ENCODE measurements at regions not wholly inside any gene's neighbourhood (a gene's known extent, or its start where the extent isn't known, plus 50 kb on each side); places are given as distances from the start of the nearest gene placed in this dataset.
"Not testable (repeated sequence)": the region's sequence is repeated elsewhere in the genome, so short reads cannot be mapped to it uniquely, and the experiment has no call there.

DNA sequence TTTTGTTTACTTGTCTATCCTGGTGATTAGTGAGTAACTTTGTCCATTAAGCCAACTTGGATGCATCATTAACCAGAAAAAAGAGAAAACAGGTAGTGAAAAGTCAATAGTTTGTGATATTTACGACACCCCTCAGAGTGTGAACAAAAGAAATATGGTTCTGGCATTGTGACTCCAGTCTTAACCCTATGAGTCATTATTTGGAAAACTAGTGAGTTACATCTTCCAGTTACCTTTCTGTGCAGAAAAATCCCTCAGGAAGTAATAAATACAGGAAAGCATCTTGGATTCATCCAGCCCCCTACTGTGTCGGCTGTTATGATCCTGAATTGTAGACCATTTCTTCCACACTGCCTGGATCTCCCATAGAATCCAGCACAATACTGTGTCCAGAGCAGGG is 379.1 kb downstream of the GALC start:
- Histone ChIP-seq H3K36me3 (ENCODE audit: insufficient read depth, low read length) (no peaks in the 10 kb centered on the region), H3K4me3 (ENCODE audit: low read length) (no peak overlapping the region), H3F3A (ENCODE audit: insufficient read depth, low read length, poor library complexity, severe bottlenecking) (no peaks in the 10 kb centered on the region), H3K9ac (ENCODE audit: low read length) (no peak overlapping the region), H2AFZ (ENCODE audit: low read depth, low read length) (no peak overlapping the region), H4K20me1 (ENCODE audit: insufficient read depth) (no peaks in the 10 kb centered on the region), H3K4me2 (ENCODE audit: low read length) (no peak overlapping the region), H3K9me3 (ENCODE audit: low read length) (no peaks in the 10 kb centered on the region), H3K27me3 (ENCODE audit: insufficient read depth, low read depth, low read length) (no peaks in the 10 kb centered on the region), H3K27ac (ENCODE audit: low read length) (no peak overlapping the region), H3K9me2 (ENCODE audit: insufficient read depth, low read length) (no peaks in the 10 kb centered on the region), H3K79me2 (replicated peaks; ENCODE audit: insufficient read depth, low read length) (no peaks in the 10 kb centered on the region)
- TF ChIP-seq RAD21 (conservative IDR thresholded peaks at IDR 0.05) (no peak), POLR2AphosphoS5 (IDR thresholded peaks at IDR 0.05) (no peak), TAF1 (IDR thresholded peaks at IDR 0.05; ENCODE audit: low read depth) (no peak), SMC3 (conservative IDR thresholded peaks at IDR 0.05; ENCODE audit: poor library complexity) (no peak), EP300 (conservative IDR thresholded peaks at IDR 0.05; ENCODE audit: poor library complexity, severe bottlenecking) (no peak), MXI1 (conservative IDR thresholded peaks at IDR 0.05; ENCODE audit: poor library complexity, severe bottlenecking) (no peak), EZH2 (IDR thresholded peaks at IDR 0.05; ENCODE audit: borderline replicate concordance, insufficient read depth, low read length, poor library complexity, severe bottlenecking) (no peak)
- TF ChIP-seq, protein P1, sequence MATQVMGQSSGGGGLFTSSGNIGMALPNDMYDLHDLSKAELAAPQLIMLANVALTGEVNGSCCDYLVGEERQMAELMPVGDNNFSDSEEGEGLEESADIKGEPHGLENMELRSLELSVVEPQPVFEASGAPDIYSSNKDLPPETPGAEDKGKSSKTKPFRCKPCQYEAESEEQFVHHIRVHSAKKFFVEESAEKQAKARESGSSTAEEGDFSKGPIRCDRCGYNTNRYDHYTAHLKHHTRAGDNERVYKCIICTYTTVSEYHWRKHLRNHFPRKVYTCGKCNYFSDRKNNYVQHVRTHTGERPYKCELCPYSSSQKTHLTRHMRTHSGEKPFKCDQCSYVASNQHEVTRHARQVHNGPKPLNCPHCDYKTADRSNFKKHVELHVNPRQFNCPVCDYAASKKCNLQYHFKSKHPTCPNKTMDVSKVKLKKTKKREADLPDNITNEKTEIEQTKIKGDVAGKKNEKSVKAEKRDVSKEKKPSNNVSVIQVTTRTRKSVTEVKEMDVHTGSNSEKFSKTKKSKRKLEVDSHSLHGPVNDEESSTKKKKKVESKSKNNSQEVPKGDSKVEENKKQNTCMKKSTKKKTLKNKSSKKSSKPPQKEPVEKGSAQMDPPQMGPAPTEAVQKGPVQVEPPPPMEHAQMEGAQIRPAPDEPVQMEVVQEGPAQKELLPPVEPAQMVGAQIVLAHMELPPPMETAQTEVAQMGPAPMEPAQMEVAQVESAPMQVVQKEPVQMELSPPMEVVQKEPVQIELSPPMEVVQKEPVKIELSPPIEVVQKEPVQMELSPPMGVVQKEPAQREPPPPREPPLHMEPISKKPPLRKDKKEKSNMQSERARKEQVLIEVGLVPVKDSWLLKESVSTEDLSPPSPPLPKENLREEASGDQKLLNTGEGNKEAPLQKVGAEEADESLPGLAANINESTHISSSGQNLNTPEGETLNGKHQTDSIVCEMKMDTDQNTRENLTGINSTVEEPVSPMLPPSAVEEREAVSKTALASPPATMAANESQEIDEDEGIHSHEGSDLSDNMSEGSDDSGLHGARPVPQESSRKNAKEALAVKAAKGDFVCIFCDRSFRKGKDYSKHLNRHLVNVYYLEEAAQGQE (IDR thresholded peaks at IDR 0.05; ENCODE audit: borderline replicate concordance) = no peak
- TF ChIP-seq, protein P2, sequence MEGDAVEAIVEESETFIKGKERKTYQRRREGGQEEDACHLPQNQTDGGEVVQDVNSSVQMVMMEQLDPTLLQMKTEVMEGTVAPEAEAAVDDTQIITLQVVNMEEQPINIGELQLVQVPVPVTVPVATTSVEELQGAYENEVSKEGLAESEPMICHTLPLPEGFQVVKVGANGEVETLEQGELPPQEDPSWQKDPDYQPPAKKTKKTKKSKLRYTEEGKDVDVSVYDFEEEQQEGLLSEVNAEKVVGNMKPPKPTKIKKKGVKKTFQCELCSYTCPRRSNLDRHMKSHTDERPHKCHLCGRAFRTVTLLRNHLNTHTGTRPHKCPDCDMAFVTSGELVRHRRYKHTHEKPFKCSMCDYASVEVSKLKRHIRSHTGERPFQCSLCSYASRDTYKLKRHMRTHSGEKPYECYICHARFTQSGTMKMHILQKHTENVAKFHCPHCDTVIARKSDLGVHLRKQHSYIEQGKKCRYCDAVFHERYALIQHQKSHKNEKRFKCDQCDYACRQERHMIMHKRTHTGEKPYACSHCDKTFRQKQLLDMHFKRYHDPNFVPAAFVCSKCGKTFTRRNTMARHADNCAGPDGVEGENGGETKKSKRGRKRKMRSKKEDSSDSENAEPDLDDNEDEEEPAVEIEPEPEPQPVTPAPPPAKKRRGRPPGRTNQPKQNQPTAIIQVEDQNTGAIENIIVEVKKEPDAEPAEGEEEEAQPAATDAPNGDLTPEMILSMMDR (IDR thresholded peaks at IDR 0.05; ENCODE audit: poor library complexity, severe bottlenecking) = no peak

DNA sequence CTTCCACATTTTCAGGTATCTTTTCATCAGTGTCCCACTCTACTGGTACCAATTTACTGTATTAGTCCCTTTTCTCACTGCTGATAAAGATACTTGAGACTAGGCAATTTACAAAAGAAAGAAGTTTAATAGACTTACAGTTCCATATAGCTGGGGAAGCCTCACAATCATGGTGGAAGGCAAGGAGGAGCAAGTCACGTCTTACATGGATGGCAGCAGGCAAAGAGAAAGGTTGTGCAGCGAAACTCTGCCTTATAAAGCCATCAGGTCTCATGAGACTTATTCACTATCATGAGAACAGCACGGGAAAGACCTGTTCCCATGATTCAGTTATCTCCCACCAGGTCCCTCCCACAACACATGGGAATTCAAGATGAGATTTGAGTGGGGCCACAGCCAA is 385.9 kb downstream of the GALC start:
- not testable (repeated sequence) for H3K9me2 ChIP-seq (ENCODE audit: insufficient read depth, low read length); H3K9me3 ChIP-seq (ENCODE audit: low read length); H3K36me3 ChIP-seq (ENCODE audit: insufficient read depth, low read length); H4K20me1 ChIP-seq (ENCODE audit: insufficient read depth); H3K79me2 ChIP-seq (replicated peaks; ENCODE audit: insufficient read depth, low read length); H3K4me2 ChIP-seq (ENCODE audit: low read length); H3K27me3 ChIP-seq (ENCODE audit: insufficient read depth, low read depth, low read length); H3F3A ChIP-seq (ENCODE audit: insufficient read depth, low read length, poor library complexity, severe bottlenecking); H2AFZ ChIP-seq (ENCODE audit: low read depth, low read length); H3K4me3 ChIP-seq (ENCODE audit: low read length); H3K27ac ChIP-seq (ENCODE audit: low read length); H3K9ac ChIP-seq (ENCODE audit: low read length)

DNA sequence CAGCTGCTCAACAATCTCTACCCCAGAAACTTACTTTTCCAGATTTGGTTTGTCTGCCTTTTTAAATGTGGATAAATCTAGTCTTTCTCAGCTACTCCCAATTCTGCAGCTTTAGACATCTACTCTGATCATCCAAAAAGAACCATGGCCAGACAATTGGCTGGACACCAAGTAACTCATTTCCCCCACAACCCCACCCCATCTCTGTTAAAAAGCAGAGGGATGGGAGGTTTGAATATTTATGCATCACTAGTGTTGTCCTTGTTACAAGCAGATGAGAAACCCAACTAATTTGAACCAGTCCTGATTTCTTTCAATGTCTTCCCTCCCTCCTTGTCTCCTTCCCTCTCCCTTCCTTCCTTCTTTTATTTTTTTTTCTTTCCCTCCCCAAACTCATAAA is 391.9 kb downstream of the GALC start:
- H3K79me2 ChIP-seq (replicated peaks; ENCODE audit: insufficient read depth, low read length) = no peaks in the 10 kb centered on the region
- H3F3A ChIP-seq (ENCODE audit: insufficient read depth, low read length, poor library complexity, severe bottlenecking) = no peaks in the 10 kb centered on the region
- TF ChIP-seq TAF1 (IDR thresholded peaks at IDR 0.05; ENCODE audit: low read depth) (no peak), RAD21 (conservative IDR thresholded peaks at IDR 0.05) (no peak), POLR2AphosphoS5 (IDR thresholded peaks at IDR 0.05) (no peak), EP300 (conservative IDR thresholded peaks at IDR 0.05; ENCODE audit: poor library complexity, severe bottlenecking) (no peak), SMC3 (conservative IDR thresholded peaks at IDR 0.05; ENCODE audit: poor library complexity) (no peak), MXI1 (conservative IDR thresholded peaks at IDR 0.05; ENCODE audit: poor library complexity, severe bottlenecking) (no peak), EZH2 (IDR thresholded peaks at IDR 0.05; ENCODE audit: borderline replicate concordance, insufficient read depth, low read length, poor library complexity, severe bottlenecking) (no peak)
- TF ChIP-seq, protein P2 (IDR thresholded peaks at IDR 0.05; ENCODE audit: poor library complexity, severe bottlenecking) = no peak
- TF ChIP-seq, protein P1 (IDR thresholded peaks at IDR 0.05; ENCODE audit: borderline replicate concordance) = no peak
- H3K9me3 ChIP-seq (ENCODE audit: low read length) = peaks cover 5% of the 10 kb centered on the region
- no peaks in the 10 kb centered on the region for H3K9me2 ChIP-seq (ENCODE audit: insufficient read depth, low read length)
- H3K36me3 ChIP-seq (ENCODE audit: insufficient read depth, low read length) = no peaks in the 10 kb centered on the region
- H3K4me3 ChIP-seq (ENCODE audit: low read length) = no peak overlapping the region
- H3K27ac ChIP-seq (ENCODE audit: low read length) = no peak overlapping the region
- no peaks in the 10 kb centered on the region for H4K20me1 ChIP-seq (ENCODE audit: insufficient read depth)
- H3K4me2 ChIP-seq (ENCODE audit: low read length) = no peak overlapping the region
- H3K27me3 ChIP-seq (ENCODE audit: insufficient read depth, low read depth, low read length) = no peaks in the 10 kb centered on the region
- H3K9ac ChIP-seq (ENCODE audit: low read length) = no peak overlapping the region
- no peak overlapping the region for H2AFZ ChIP-seq (ENCODE audit: low read depth, low read length)
